H9 (cell line): ENCODE measurements at regions not wholly inside any gene's neighbourhood (a gene's known extent, or its start where the extent isn't known, plus 50 kb on each side); places are given as distances from the start of the nearest gene placed in this dataset.

Experiments used
- DNase-seq: peaks from one replicate; pipeline ENCODE4 v3.0.0-alpha.2; 2017
- H2AFZ ChIP-seq: one replicate; pipeline ENCODE4 v1.6.1; 2013; ENCODE audit warnings: mild to moderate bottlenecking, low read length, control low read depth, moderate library complexity
- H2AK5ac ChIP-seq: 2 replicates; pipeline ENCODE4 v1.6.1; 2013; ENCODE audit warnings: low read length, control low read depth, mixed read lengths; ENCODE audit not compliant: insufficient read length
- H2BK120ac ChIP-seq: one replicate; pipeline ENCODE4 v1.6.1; 2013; ENCODE audit warnings: low read depth, mild to moderate bottlenecking, low read length, control low read depth, inconsistent platforms; ENCODE audit not compliant: poor library complexity, severe bottlenecking
- H2BK12ac ChIP-seq: 2 replicates; pipeline ENCODE4 v1.6.1; 2013; ENCODE audit warnings: low read length, control low read depth, mixed read lengths, low read depth; ENCODE audit not compliant: insufficient read length
- H2BK15ac ChIP-seq: 2 replicates; pipeline ENCODE4 v1.6.1; 2013; ENCODE audit warnings: low read depth, low read length, control low read depth
- H2BK20ac ChIP-seq: one replicate; pipeline ENCODE4 v1.6.1; 2013; ENCODE audit warnings: low read depth, mild to moderate bottlenecking, low read length, control low read depth, inconsistent platforms; ENCODE audit not compliant: poor library complexity, severe bottlenecking
- H2BK5ac ChIP-seq: 2 replicates; pipeline ENCODE4 v1.6.1; 2013; ENCODE audit warnings: low read length, control low read depth, mixed read lengths; ENCODE audit not compliant: insufficient read length
- H3K14ac ChIP-seq: 2 replicates; pipeline ENCODE4 v1.6.1; 2013; ENCODE audit warnings: low read length, control low read depth; ENCODE audit not compliant: insufficient read depth
- H3K18ac ChIP-seq: 2 replicates; pipeline ENCODE4 v1.6.1; 2013; ENCODE audit warnings: low read depth, mild to moderate bottlenecking, mixed read lengths, low read length, control low read depth; ENCODE audit not compliant: insufficient read length
- H3K23ac ChIP-seq: 2 replicates; pipeline ENCODE4 v1.6.1; 2013; ENCODE audit warnings: low read length, control low read depth, mixed read lengths, low read depth; ENCODE audit not compliant: insufficient read length
- H3K23me2 ChIP-seq: 2 replicates; pipeline ENCODE4 v1.6.1; 2013; ENCODE audit warnings: low read depth, mild to moderate bottlenecking, mixed read lengths, low read length, control low read depth; ENCODE audit not compliant: insufficient read length, poor library complexity, severe bottlenecking
- H3K27ac ChIP-seq: 2 replicates; pipeline ENCODE4 v1.5.1; 2013; ENCODE audit warnings: low read length, control low read depth, mixed read lengths, low read depth; ENCODE audit not compliant: insufficient read length
- H3K27me3 ChIP-seq: 2 replicates; pipeline ENCODE4 v1.6.1; 2013; ENCODE audit warnings: low read length, control low read depth, inconsistent platforms; ENCODE audit not compliant: insufficient read depth
- H3K4ac ChIP-seq: 2 replicates; pipeline ENCODE4 v1.6.1; 2013; ENCODE audit warnings: low read depth, mild to moderate bottlenecking, control low read depth, inconsistent platforms, low read length, moderate library complexity
- H3K4me1 ChIP-seq: 2 replicates; pipeline ENCODE4 v1.6.1; 2013; ENCODE audit warnings: low read length, control low read depth, inconsistent platforms; ENCODE audit not compliant: insufficient read depth
- H3K4me2 ChIP-seq: 2 replicates; pipeline ENCODE4 v1.6.1; 2013; ENCODE audit warnings: low read length, control low read depth, mixed read lengths; ENCODE audit not compliant: insufficient read length, insufficient read depth
- H3K56ac ChIP-seq: 2 replicates; pipeline ENCODE4 v1.6.1; 2013; ENCODE audit warnings: low read depth, mild to moderate bottlenecking, mixed read lengths, low read length, control low read depth; ENCODE audit not compliant: insufficient read length
- H3K79me1 ChIP-seq: 2 replicates; pipeline ENCODE4 v1.6.1; 2013; ENCODE audit warnings: low read depth, mild to moderate bottlenecking, moderate library complexity, low read length, control low read depth, inconsistent platforms; ENCODE audit not compliant: insufficient read depth, poor library complexity, severe bottlenecking
- H3K79me2 ChIP-seq: 2 replicates; pipeline ENCODE4 v1.6.1; 2013; ENCODE audit warnings: low read length, control low read depth, inconsistent platforms; ENCODE audit not compliant: insufficient read depth
- H3K9ac ChIP-seq: 2 replicates; pipeline ENCODE4 v1.6.1; 2013; ENCODE audit warnings: low read length, control low read depth, mixed read lengths; ENCODE audit not compliant: insufficient read length; ENCODE audit errors: extremely low read depth
- H3K9me3 ChIP-seq: one replicate; pipeline ENCODE4 v1.6.1; 2013; ENCODE audit warnings: low read depth, low read length, inconsistent platforms; ENCODE audit not compliant: control insufficient read depth
- H3T11ph ChIP-seq: one replicate; pipeline ENCODE4 v1.6.1; 2013; ENCODE audit warnings: mild to moderate bottlenecking, low read length, control low read depth, inconsistent platforms
- H4K20me1 ChIP-seq: one replicate; pipeline ENCODE4 v1.6.1; 2013; ENCODE audit not compliant: control insufficient read depth, insufficient read length, insufficient read depth
- H4K5ac ChIP-seq: 2 replicates; pipeline ENCODE4 v1.6.1; 2013; ENCODE audit warnings: low read depth, mild to moderate bottlenecking, mixed read lengths, low read length, control low read depth; ENCODE audit not compliant: insufficient read length
- H4K8ac ChIP-seq: replicated peaks from 2 replicates; pipeline ENCODE4 v1.6.1; 2013; ENCODE audit warnings: low read length, control low read depth, mixed read lengths, low read depth; ENCODE audit not compliant: insufficient read length
- H4K91ac ChIP-seq: 2 replicates; pipeline ENCODE4 v1.6.1; 2013; ENCODE audit warnings: low read depth, mild to moderate bottlenecking, moderate library complexity, mixed read lengths, low read length, control low read depth; ENCODE audit not compliant: insufficient read length
- H3K27ac Mint-ChIP-seq, 3 experiments: 2 replicates in 2 of 3; 3 replicates in 1 of 3; pipeline ENCODE4 v1.8.0; 2020 to 2021; ENCODE audit warnings: mixed read lengths in 3 of 3, mild to moderate bottlenecking in 1 of 3, moderate library complexity in 1 of 3
- H3K27me3 Mint-ChIP-seq: 2 replicates; pipeline ENCODE4 v1.8.0; 2021; ENCODE audit warnings: low read depth, mild to moderate bottlenecking, moderate library complexity, mixed read lengths
- H3K36me3 Mint-ChIP-seq, 3 experiments: 2 replicates in 2 of 3; 3 replicates in 1 of 3; pipeline ENCODE4 v1.8.0; 2020 to 2021; ENCODE audit warnings: low read depth in 3 of 3, mixed read lengths in 3 of 3; ENCODE audit not compliant: insufficient read depth in 1 of 3
- H3K4me1 Mint-ChIP-seq, 2 experiments: 2 replicates each; pipeline ENCODE4 v1.8.0; 2020; ENCODE audit warnings: mixed read lengths in 2 of 2
- H3K4me3 Mint-ChIP-seq, 2 experiments: 2 replicates in 1 of 2; 3 replicates in 1 of 2; pipeline ENCODE4 v1.8.0; 2020 to 2021; ENCODE audit warnings: mild to moderate bottlenecking in 2 of 2, mixed read lengths in 2 of 2, moderate library complexity in 1 of 2
- H3K9me3 Mint-ChIP-seq, 2 experiments: 2 replicates in 1 of 2; 3 replicates in 1 of 2; pipeline ENCODE4 v1.8.0; 2020; ENCODE audit warnings: mild to moderate bottlenecking in 2 of 2, mixed read lengths in 2 of 2, moderate library complexity in 1 of 2
- WGBS: extraction: QIAGEN DNeasy Blood & Tissue Kit; methylation state at CpG from one replicate; pipeline ENCODE4 v1.1.7; 2013; ENCODE audit warnings: missing lambda C conversion rate, low lambda C conversion rate, mixed read lengths; ENCODE audit not compliant: insufficient read length; ENCODE audit errors: extremely low coverage; 5-methylcytosine and 5-hydroxymethylcytosine counted together
- TF ChIP-seq, protein P1 (sequence below): fragments of 200-600 bp; sonication (generic); conservative IDR thresholded peaks from 3 replicates; pipeline ENCODE4 v1.8.0; 2021; ENCODE audit warnings: antibody characterized with exemption, mild to moderate bottlenecking

GRCh38 chr3:5800965-5801364, 613.5 kb downstream of the EDEM1 start:
- H3K79me2 ChIP-seq = no peaks in the 10 kb centered on the region
- no peak overlapping the region for H3K27ac Mint-ChIP-seq
- H3K4ac ChIP-seq = no peak overlapping the region
- H3T11ph ChIP-seq = no peak overlapping the region
- H3K23ac ChIP-seq = no peak overlapping the region
- no peaks in the 10 kb centered on the region for H3K79me1 ChIP-seq
- no peaks in the 10 kb centered on the region for H3K36me3 Mint-ChIP-seq
- no peak overlapping the region for H2BK120ac ChIP-seq
- H3K9me3 ChIP-seq = no peaks in the 10 kb centered on the region
- TF ChIP-seq, protein P1, sequence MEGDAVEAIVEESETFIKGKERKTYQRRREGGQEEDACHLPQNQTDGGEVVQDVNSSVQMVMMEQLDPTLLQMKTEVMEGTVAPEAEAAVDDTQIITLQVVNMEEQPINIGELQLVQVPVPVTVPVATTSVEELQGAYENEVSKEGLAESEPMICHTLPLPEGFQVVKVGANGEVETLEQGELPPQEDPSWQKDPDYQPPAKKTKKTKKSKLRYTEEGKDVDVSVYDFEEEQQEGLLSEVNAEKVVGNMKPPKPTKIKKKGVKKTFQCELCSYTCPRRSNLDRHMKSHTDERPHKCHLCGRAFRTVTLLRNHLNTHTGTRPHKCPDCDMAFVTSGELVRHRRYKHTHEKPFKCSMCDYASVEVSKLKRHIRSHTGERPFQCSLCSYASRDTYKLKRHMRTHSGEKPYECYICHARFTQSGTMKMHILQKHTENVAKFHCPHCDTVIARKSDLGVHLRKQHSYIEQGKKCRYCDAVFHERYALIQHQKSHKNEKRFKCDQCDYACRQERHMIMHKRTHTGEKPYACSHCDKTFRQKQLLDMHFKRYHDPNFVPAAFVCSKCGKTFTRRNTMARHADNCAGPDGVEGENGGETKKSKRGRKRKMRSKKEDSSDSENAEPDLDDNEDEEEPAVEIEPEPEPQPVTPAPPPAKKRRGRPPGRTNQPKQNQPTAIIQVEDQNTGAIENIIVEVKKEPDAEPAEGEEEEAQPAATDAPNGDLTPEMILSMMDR = no peak
- no peak overlapping the region for H2AFZ ChIP-seq
- no peaks in the 10 kb centered on the region for H3K27me3 Mint-ChIP-seq
- H3K14ac ChIP-seq = no peak overlapping the region
- H3K4me1 Mint-ChIP-seq = no peaks in the 10 kb centered on the region
- no peak overlapping the region for H2BK20ac ChIP-seq
- no peak overlapping the region for H3K27ac ChIP-seq
- H2AK5ac ChIP-seq = no peak overlapping the region
- no peak overlapping the region for H3K9ac ChIP-seq
- H2BK5ac ChIP-seq = no peak overlapping the region
- H3K27me3 ChIP-seq = no peaks in the 10 kb centered on the region
- H2BK15ac ChIP-seq = no peak overlapping the region
- H4K5ac ChIP-seq = no peak overlapping the region
- no peak overlapping the region for H4K91ac ChIP-seq
- no peak overlapping the region for H3K4me2 ChIP-seq
- H3K23me2 ChIP-seq = no peaks in the 10 kb centered on the region
- no peaks in the 10 kb centered on the region for H4K20me1 ChIP-seq
- DNase-seq = no peak
- no peak overlapping the region for H3K18ac ChIP-seq
- H3K56ac ChIP-seq = no peak overlapping the region
- H2BK12ac ChIP-seq = no peak overlapping the region
- no peak overlapping the region for H4K8ac ChIP-seq
- no peak overlapping the region for H3K4me3 Mint-ChIP-seq
- H3K9me3 Mint-ChIP-seq = peaks cover 0 to 6% of the 10 kb centered on the region in 2 experiments; a peak in 2 of 5 replicates
- no peaks in the 10 kb centered on the region for H3K4me1 ChIP-seq
- WGBS = no CpG with 5 or more reads among the region's 4 CpGs
